SK-N-SH treated with all-trans-retinoic acid at 6 μM for 48 hours (cell line): ENCODE measurements at regions not wholly inside any gene's neighbourhood (a gene's known extent, or its start where the extent isn't known, plus 50 kb on each side); places are given as distances from the start of the nearest gene placed in this dataset.

Source experiments
- ATAC-seq: fragments of 200-7000 bp; cut with Tn5 transposase; 3 replicates; pipeline ENCODE4 v1.9.1; 2020; ENCODE audit warnings: mild to moderate bottlenecking, moderate library complexity
- ARNTL ChIP-seq: fragments of 450-650 bp; formaldehyde crosslinking; IDR thresholded peaks from 2 replicates; pipeline ENCODE4 v1.5.0; 2020; ENCODE audit warnings: low read depth, mild to moderate bottlenecking, moderate library complexity, borderline replicate concordance
- BACH2 ChIP-seq: fragments of 250-450 bp; sonication (Bioruptor Pico); IDR thresholded peaks from 2 replicates; pipeline ENCODE4 v1.9.0; 2021; ENCODE audit warnings: mild to moderate bottlenecking, borderline replicate concordance
- CREB5 ChIP-seq: fragments of 250-450 bp; sonication (Bioruptor Pico); IDR thresholded peaks from 2 replicates; pipeline ENCODE4 v1.5.1; 2020; ENCODE audit warnings: low read depth, mild to moderate bottlenecking, moderate library complexity
- CSRNP3 ChIP-seq: fragments of 250-450 bp; sonication (Bioruptor Pico); IDR thresholded peaks from 2 replicates; pipeline ENCODE4 v1.5.1; 2021; ENCODE audit warnings: mild to moderate bottlenecking, moderate library complexity
- ESRRG ChIP-seq: fragments of 250-450 bp; sonication (Bioruptor Pico); IDR thresholded peaks from 2 replicates; pipeline ENCODE4 v1.6.1; 2021; ENCODE audit warnings: mild to moderate bottlenecking
- GLIS3 ChIP-seq: fragments of 250-450 bp; sonication (Bioruptor Pico); IDR thresholded peaks from 2 replicates; pipeline ENCODE4 v1.5.0; 2020; ENCODE audit warnings: mild to moderate bottlenecking, moderate library complexity
- ISL1 ChIP-seq: fragments of 250-450 bp; sonication (Bioruptor Pico); IDR thresholded peaks from 2 replicates; pipeline ENCODE4 v2.1.2; 2022; ENCODE audit warnings: mild to moderate bottlenecking, moderate library complexity
- OSR1 ChIP-seq: fragments of 250-450 bp; sonication (Bioruptor Pico); IDR thresholded peaks from 2 replicates; pipeline ENCODE4 v1.8.0; 2022; ENCODE audit warnings: moderate library complexity, mild to moderate bottlenecking, inconsistent platforms
- POU6F1 ChIP-seq: fragments of 250-450 bp; sonication (Bioruptor Pico); IDR thresholded peaks from 2 replicates; pipeline ENCODE4 v1.8.0; 2021; ENCODE audit warnings: low read depth, mild to moderate bottlenecking, moderate library complexity, borderline replicate concordance
- PPARA ChIP-seq: fragments of 250-450 bp; sonication (Bioruptor Pico); IDR thresholded peaks from 2 replicates; pipeline ENCODE4 v1.5.0; 2020; ENCODE audit warnings: mild to moderate bottlenecking, borderline replicate concordance
- RARB ChIP-seq: fragments of 250-450 bp; sonication (Bioruptor Pico); IDR thresholded peaks from 2 replicates; pipeline ENCODE4 v1.8.0; 2021; ENCODE audit warnings: mild to moderate bottlenecking, moderate library complexity
- TCF4 ChIP-seq: fragments of 250-450 bp; sonication (Bioruptor Pico); IDR thresholded peaks from 2 replicates; pipeline ENCODE4 v1.8.0; 2021; ENCODE audit warnings: mild to moderate bottlenecking, moderate library complexity, borderline replicate concordance
- TOX ChIP-seq: fragments of 250-450 bp; sonication (Bioruptor Pico); IDR thresholded peaks from 2 replicates; pipeline ENCODE4 v1.8.0; 2021; ENCODE audit warnings: mild to moderate bottlenecking, moderate library complexity, borderline replicate concordance
- ZC3H10 ChIP-seq: fragments of 250-450 bp; sonication (Bioruptor Pico); IDR thresholded peaks from 2 replicates; pipeline ENCODE4 v1.5.1; 2021; ENCODE audit warnings: mild to moderate bottlenecking, moderate library complexity
- ZFP3 ChIP-seq: fragments of 250-450 bp; sonication (Bioruptor Pico); IDR thresholded peaks from 2 replicates; pipeline ENCODE4 v1.5.0; 2020; ENCODE audit warnings: mild to moderate bottlenecking, moderate library complexity
- ZFP30 ChIP-seq: fragments of 450-650 bp; formaldehyde crosslinking; IDR thresholded peaks from 2 replicates; pipeline ENCODE4 v1.5.0; 2022; ENCODE audit warnings: mild to moderate bottlenecking, moderate library complexity
- ZNF565 ChIP-seq: fragments of 450-650 bp; formaldehyde crosslinking; conservative IDR thresholded peaks from 2 replicates; pipeline ENCODE4 v1.5.0; 2020; ENCODE audit warnings: low read depth, mild to moderate bottlenecking, moderate library complexity
- ZNF70 ChIP-seq: fragments of 450-650 bp; formaldehyde crosslinking; IDR thresholded peaks from 2 replicates; pipeline ENCODE4 v1.5.0; 2020; ENCODE audit warnings: mild to moderate bottlenecking, moderate library complexity
- ZNF8 ChIP-seq: fragments of 450-650 bp; formaldehyde crosslinking; IDR thresholded peaks from 2 replicates; pipeline ENCODE4 v1.5.0; 2020; ENCODE audit warnings: mild to moderate bottlenecking, moderate library complexity
- TF ChIP-seq, protein P1 (sequence below): fragments of 250-450 bp; sonication (Bioruptor Pico); IDR thresholded peaks from 2 replicates; pipeline ENCODE4 v1.8.0; 2020; ENCODE audit warnings: mild to moderate bottlenecking, moderate library complexity, borderline replicate concordance
- TF ChIP-seq, protein P2 (sequence below): fragments of 250-450 bp; sonication (Bioruptor Pico); IDR thresholded peaks from 2 replicates; pipeline ENCODE4 v1.5.0; 2020; ENCODE audit warnings: mild to moderate bottlenecking, moderate library complexity

DNA sequence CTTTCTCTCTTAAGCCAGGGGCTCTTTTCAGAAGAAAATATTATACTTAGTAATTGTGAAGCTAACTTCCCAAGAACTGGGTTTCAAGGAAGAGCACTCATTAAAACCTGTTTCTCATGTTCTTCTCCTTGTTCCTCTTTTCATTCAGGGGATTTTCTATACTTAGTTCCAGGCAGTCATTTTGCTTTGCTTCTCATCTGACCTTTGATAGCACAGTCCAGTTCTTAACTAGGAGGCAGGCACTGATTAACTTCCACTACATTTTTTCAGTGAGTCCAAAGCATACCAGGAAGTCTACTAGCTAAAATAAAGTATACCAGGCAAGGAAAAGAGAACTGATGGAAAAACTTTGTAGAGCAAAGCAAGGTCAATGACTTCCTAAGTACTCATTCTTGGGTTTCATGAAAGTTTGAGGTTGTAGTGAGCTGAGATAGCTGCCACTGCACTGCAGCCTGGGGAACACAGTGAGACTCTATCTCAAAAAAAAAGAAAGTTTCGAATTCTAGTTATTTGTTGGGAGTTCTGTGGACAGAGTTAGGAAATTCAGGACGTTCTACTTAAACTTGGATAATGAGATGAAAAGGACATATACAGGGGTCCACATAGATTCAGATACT lies 190.1 kb upstream of the HS3ST1 start:
- TF ChIP-seq POU6F1 (CRISPR knock-in tag) = no peak
- TF ChIP-seq, protein P1, sequence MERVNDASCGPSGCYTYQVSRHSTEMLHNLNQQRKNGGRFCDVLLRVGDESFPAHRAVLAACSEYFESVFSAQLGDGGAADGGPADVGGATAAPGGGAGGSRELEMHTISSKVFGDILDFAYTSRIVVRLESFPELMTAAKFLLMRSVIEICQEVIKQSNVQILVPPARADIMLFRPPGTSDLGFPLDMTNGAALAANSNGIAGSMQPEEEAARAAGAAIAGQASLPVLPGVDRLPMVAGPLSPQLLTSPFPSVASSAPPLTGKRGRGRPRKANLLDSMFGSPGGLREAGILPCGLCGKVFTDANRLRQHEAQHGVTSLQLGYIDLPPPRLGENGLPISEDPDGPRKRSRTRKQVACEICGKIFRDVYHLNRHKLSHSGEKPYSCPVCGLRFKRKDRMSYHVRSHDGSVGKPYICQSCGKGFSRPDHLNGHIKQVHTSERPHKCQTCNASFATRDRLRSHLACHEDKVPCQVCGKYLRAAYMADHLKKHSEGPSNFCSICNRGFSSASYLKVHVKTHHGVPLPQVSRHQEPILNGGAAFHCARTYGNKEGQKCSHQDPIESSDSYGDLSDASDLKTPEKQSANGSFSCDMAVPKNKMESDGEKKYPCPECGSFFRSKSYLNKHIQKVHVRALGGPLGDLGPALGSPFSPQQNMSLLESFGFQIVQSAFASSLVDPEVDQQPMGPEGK = no peak
- ATAC-seq = no peak

- no peak for ATAC-seq
- TF ChIP-seq TCF4 (CRISPR knock-in tag) (no peak), ZNF8 (CRISPR knock-in tag) (no peak), ZNF565 (CRISPR knock-in tag) (no peak), ESRRG (CRISPR knock-in tag) (no peak)
Measured at GRCh38 chr4:11616856-11617255, 188.2 kb upstream of the HS3ST1 start.

- ATAC-seq = no peak
- TF ChIP-seq POU6F1 (CRISPR knock-in tag) (no peak), TCF4 (CRISPR knock-in tag) (no peak), ZNF8 (CRISPR knock-in tag) (no peak), ISL1 (CRISPR knock-in tag) (no peak), ZNF565 (CRISPR knock-in tag) (no peak), TOX (CRISPR knock-in tag) (no peak)
- TF ChIP-seq, all 23 proteins: peak for 0
Measured at GRCh38 chr4:11615601-11616000, 186.9 kb upstream of the HS3ST1 start.

DNA sequence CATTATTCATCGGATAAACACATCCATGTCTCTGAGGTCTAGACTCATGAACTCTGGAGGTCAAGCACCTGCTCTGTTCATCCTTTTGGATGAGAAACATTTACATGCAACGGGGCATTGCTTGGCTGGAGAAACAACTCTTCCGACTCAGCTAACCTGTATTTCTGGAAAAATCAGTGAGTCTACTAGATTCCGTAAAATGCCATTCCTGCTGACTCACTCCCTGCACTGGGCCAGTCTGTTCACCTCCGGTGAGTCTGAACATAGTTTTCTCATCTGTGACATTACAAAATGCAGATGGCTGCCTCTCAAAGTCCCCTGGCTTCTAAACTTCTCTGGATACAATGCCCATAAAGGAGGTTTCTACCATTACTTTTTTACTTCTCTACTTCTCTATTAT lies 185.7 kb upstream of the HS3ST1 start:
- no peak for TF ChIP-seq ZNF8 (CRISPR knock-in tag)
- no peak for TF ChIP-seq ZNF565 (CRISPR knock-in tag)
- no peak for TF ChIP-seq GLIS3 (CRISPR knock-in tag)
- no peak for TF ChIP-seq ZFP30 (CRISPR knock-in tag)
- TF ChIP-seq BACH2 = no peak
- TF ChIP-seq TOX (CRISPR knock-in tag) = no peak
- no peak for TF ChIP-seq CREB5 (CRISPR knock-in tag)
- TF ChIP-seq CSRNP3 (CRISPR knock-in tag) = no peak
- TF ChIP-seq PPARA (CRISPR knock-in tag) = no peak
- no peak for TF ChIP-seq ZC3H10 (CRISPR knock-in tag)
- TF ChIP-seq POU6F1 (CRISPR knock-in tag) = no peak
- TF ChIP-seq TCF4 (CRISPR knock-in tag) = no peak
- TF ChIP-seq, protein P2, sequence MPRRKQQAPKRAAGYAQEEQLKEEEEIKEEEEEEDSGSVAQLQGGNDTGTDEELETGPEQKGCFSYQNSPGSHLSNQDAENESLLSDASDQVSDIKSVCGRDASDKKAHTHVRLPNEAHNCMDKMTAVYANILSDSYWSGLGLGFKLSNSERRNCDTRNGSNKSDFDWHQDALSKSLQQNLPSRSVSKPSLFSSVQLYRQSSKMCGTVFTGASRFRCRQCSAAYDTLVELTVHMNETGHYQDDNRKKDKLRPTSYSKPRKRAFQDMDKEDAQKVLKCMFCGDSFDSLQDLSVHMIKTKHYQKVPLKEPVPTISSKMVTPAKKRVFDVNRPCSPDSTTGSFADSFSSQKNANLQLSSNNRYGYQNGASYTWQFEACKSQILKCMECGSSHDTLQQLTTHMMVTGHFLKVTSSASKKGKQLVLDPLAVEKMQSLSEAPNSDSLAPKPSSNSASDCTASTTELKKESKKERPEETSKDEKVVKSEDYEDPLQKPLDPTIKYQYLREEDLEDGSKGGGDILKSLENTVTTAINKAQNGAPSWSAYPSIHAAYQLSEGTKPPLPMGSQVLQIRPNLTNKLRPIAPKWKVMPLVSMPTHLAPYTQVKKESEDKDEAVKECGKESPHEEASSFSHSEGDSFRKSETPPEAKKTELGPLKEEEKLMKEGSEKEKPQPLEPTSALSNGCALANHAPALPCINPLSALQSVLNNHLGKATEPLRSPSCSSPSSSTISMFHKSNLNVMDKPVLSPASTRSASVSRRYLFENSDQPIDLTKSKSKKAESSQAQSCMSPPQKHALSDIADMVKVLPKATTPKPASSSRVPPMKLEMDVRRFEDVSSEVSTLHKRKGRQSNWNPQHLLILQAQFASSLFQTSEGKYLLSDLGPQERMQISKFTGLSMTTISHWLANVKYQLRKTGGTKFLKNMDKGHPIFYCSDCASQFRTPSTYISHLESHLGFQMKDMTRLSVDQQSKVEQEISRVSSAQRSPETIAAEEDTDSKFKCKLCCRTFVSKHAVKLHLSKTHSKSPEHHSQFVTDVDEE = no peak
- no peak for TF ChIP-seq ZNF70 (CRISPR knock-in tag)
- TF ChIP-seq RARB (CRISPR knock-in tag) = no peak
- TF ChIP-seq OSR1 (CRISPR knock-in tag) = no peak
- no peak for TF ChIP-seq ARNTL (CRISPR knock-in tag)
- TF ChIP-seq ESRRG (CRISPR knock-in tag) = no peak
- no peak for TF ChIP-seq ZFP3 (CRISPR knock-in tag)
- ATAC-seq = no peak
